Transverse colon (tissue), 4 donors: ENCODE measurements at regions not wholly inside any gene's neighbourhood (a gene's known extent, or its start where the extent isn't known, plus 50 kb on each side); places are given as distances from the start of the nearest gene placed in this dataset.
"Not testable (repeated sequence)": the region's sequence is repeated elsewhere in the genome, so short reads cannot be mapped to it uniquely, and the experiment has no call there.

Experiments used
- DNase-seq: peaks from one replicate; pipeline ENCODE4 v3.0.0-alpha.2; 2019
- H3K27ac ChIP-seq, 4 donors: fragments of 200-600 bp; sonication (generic); 2 replicates each; pipeline ENCODE4 v1.5.1; 2016 to 2018; ENCODE audit warnings: inconsistent platforms in 4 of 4
- H3K27me3 ChIP-seq: fragments of 200-600 bp; sonication (generic); 2 replicates; pipeline ENCODE4 v1.5.1; 2017; ENCODE audit warnings: inconsistent platforms
- H3K36me3 ChIP-seq, 4 donors: fragments of 200-600 bp; sonication (generic); 2 replicates each; pipeline ENCODE4 v1.5.1; 2017 to 2019; ENCODE audit warnings: inconsistent platforms in 4 of 4
- H3K4me1 ChIP-seq, 4 donors: fragments of 200-600 bp; sonication (generic); 2 replicates each; pipeline ENCODE4 v1.5.1; 2017 to 2020; ENCODE audit warnings: inconsistent platforms in 4 of 4
- H3K4me3 ChIP-seq, 4 donors: fragments of 200-600 bp; sonication (generic); 1 replicate in 1 of 4; 2 replicates in 3 of 4; pipeline versions ENCODE4 v1.5.1 to v1.6.1; 2017 to 2019; ENCODE audit warnings: inconsistent platforms in 4 of 4
- H3K9me3 ChIP-seq, 2 donors: fragments of 200-600 bp; sonication (generic); 2 replicates each; pipeline ENCODE4 v1.5.1; 2017 to 2019; ENCODE audit warnings: inconsistent platforms in 2 of 2
- CTCF ChIP-seq, 5 experiments: fragments of 200-600 bp in 3 of 5; fragments of 450-650 bp in 2 of 5; sonication (generic) in 3 of 5; IDR thresholded peaks; 1 replicate in 2 of 5; 2 replicates in 3 of 5; pipeline ENCODE4 v1.5.1; 2016 to 2017; ENCODE audit warnings: antibody characterized with exemption in 5 of 5, inconsistent platforms in 3 of 5, mild to moderate bottlenecking in 2 of 5, moderate library complexity in 1 of 5
- EP300 ChIP-seq: sonication (generic); formaldehyde crosslinking; IDR thresholded peaks from one replicate; pipeline ENCODE4 v1.6.1; 2017; ENCODE audit warnings: antibody characterized with exemption, low read depth
- POLR2A ChIP-seq: fragments of 450-650 bp; IDR thresholded peaks from one replicate; pipeline ENCODE4 v1.6.1; 2016; ENCODE audit warnings: antibody characterized with exemption, mild to moderate bottlenecking, moderate library complexity
- POLR2AphosphoS5 ChIP-seq, 3 donors: sonication (generic); formaldehyde crosslinking; IDR thresholded peaks; one replicate each; pipeline ENCODE4 v1.6.1; 2016; ENCODE audit warnings: antibody characterized with exemption in 3 of 3
- WGBS, 2 donors: methylation state at CpG; one replicate each; pipeline ENCODE4 v1.1.5; 2018; ENCODE audit warnings: low coverage in 1 of 2; 5-methylcytosine and 5-hydroxymethylcytosine counted together
- in situ Hi-C, 4 donors: fragments of 200-750 bp; cut with MboI; loops; one replicate each; pipeline versions ENCODE4 v1.15.0 to v1.15.1; 2017; ENCODE audit warnings: low sequenced_read_pairs in 3 of 4, low pct_ligation_motif_present in 1 of 4, low pct_unique_long_range_greater_than_20kb in 1 of 4
- intact Hi-C: fragments of 100-400 bp; cut with DNase I; formaldehyde crosslinking; loops from one replicate; pipeline ENCODE4 v1.15.1; 2023; ENCODE audit warnings: low total_unique reads
- small RNA-seq, 4 donors: library from RNA; depleted of rRNA; stranded (forward); fragments of <200 nt; gene quantifications; one replicate each; pipeline ENCODE3, GENCODE V24; 2016

DNA sequence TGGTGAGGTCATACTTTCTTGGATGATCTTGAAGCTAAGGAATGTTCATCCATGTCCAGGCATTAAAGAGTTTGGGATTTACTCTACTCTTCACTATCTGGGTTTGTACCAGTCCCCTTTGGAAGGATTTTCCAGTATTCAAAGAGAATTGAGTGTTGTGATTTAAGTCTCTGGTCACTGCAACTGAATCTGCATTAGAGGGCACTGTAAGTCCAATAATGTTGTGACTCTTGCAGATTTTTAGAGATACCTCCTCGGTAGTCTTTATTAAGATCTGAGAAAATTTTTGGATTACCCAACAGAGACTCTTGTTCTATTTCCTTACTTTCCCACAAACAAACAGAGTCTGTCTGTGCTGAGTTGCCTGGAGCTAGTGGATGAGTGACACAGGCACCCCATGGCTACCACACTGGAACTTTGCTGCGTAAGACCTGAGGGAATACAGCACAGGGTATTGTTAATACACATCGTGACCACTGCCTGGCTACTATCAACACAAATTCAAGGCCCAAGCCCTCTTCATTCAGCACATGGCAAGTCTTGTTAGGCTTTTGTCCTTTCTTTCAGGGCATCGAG is 357.1 kb upstream of the KLHL4 start:
- Histone ChIP-seq H3K27me3 (no peaks in the 10 kb centered on the region), H3K4me3 (no peak overlapping the region), H3K9me3 (no peaks in the 10 kb centered on the region), H3K4me1 (no peaks in the 10 kb centered on the region), H3K36me3 (no peaks in the 10 kb centered on the region), H3K27ac (no peak overlapping the region)
- DNase-seq: no peak
- in situ Hi-C loops: no loop called here
- intact Hi-C loops: no loop called here
- TF ChIP-seq EP300 (no peak), CTCF (IDR thresholded peaks at IDR 0.05) (no peak), POLR2AphosphoS5 (IDR thresholded peaks at IDR 0.05) (no peak), POLR2A (no peak)
- 73% methylated on average over 4 of the region's 4 CpGs; no CpG with 5 or more reads in 1 of the 2 donors for WGBS, 2 donors

DNA sequence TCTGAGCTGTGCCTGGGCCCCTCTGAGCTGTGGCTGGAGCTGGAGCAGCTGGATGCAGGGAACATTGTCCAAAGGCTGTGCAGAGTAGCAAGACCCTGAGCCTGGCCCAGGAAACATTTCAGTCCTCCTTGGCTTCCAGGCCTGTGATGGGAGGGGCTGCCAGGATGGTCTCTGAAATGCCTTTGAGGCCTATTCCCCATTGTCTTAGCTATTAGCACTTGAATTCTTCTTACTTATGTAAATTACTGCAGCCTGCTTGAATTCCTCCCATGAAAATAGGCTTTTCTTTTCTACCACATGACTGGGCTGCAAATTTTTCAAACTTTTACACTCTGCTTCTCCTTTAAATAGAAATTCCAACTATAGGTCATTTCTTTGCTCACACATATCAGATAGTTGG is 349.8 kb upstream of the KLHL4 start:
- no peak for DNase-seq
- H3K27me3 ChIP-seq: no peaks in the 10 kb centered on the region
- intact Hi-C loops (no loop called here), in situ Hi-C loops (no loop called here)
- no peaks in the 10 kb centered on the region for H3K4me1 ChIP-seq
- H3K27ac ChIP-seq: no peak overlapping the region
- H3K9me3 ChIP-seq: no peaks in the 10 kb centered on the region
- no peak overlapping the region for H3K4me3 ChIP-seq
- no peak for TF ChIP-seq CTCF (IDR thresholded peaks at IDR 0.05)
- TF ChIP-seq POLR2AphosphoS5 (IDR thresholded peaks at IDR 0.05): no peak
- no peak for TF ChIP-seq POLR2A
- TF ChIP-seq EP300: no peak
- no peaks in the 10 kb centered on the region for H3K36me3 ChIP-seq

- H3K36me3 ChIP-seq, H3K4me1 ChIP-seq, in situ Hi-C loops, DNase-seq, H3K9me3 ChIP-seq, H3K27ac ChIP-seq, H3K4me3 ChIP-seq, intact Hi-C loops, H3K27me3 ChIP-seq: not testable (repeated sequence)
Observed at GRCh38 chrX:87178009-87178408, 339.6 kb upstream of the KLHL4 start.

Small RNAs in the stretch of these regions (small RNA-seq; reads per million reads assigned to genes)
- gene RF00279 (0 to 0.18 (median 0.07) reads per million in 4 donors), gene Z82210.1 (0 reads per million in 4 donors)
